ENCODE measurements at regions not wholly inside any gene's neighbourhood (a gene's known extent, or its start where the extent isn't known, plus 50 kb on each side); places are given as distances from the start of the nearest gene placed in this dataset.

GRCh38 chr13:31587698-31588266, 151.5 kb upstream of the RXFP2 start:
- no peak for FAIRE-seq
- 0% methylated on average over 3 of the region's 3 CpGs for whole genome bisulfite sequencing (ENCODE audit: missing lambda C conversion rate)
- H3K4me3 ChIP-seq = no peak overlapping the region
- TF ChIP-seq EHF (CRISPR knock-in tag; IDR thresholded peaks at IDR 0.05) = no peak
- TF ChIP-seq, protein P1, sequence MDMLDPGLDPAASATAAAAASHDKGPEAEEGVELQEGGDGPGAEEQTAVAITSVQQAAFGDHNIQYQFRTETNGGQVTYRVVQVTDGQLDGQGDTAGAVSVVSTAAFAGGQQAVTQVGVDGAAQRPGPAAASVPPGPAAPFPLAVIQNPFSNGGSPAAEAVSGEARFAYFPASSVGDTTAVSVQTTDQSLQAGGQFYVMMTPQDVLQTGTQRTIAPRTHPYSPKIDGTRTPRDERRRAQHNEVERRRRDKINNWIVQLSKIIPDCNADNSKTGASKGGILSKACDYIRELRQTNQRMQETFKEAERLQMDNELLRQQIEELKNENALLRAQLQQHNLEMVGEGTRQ (IDR thresholded peaks at IDR 0.05) = no peak
- no peak for TF ChIP-seq FOSB (CRISPR knock-in tag; IDR thresholded peaks at IDR 0.05)
- TF ChIP-seq EP300 (IDR thresholded peaks at IDR 0.05) = no peak
- no peak for TF ChIP-seq RARB (CRISPR knock-in tag; IDR thresholded peaks at IDR 0.05)
- TF ChIP-seq CHD4 (IDR thresholded peaks at IDR 0.05; ENCODE audit: borderline replicate concordance) = no peak
- no peak for TF ChIP-seq ZC3H11A (IDR thresholded peaks at IDR 0.05)
- no peak for TF ChIP-seq ESRRA (IDR thresholded peaks at IDR 0.05; ENCODE audit: borderline replicate concordance, low read length)
- TF ChIP-seq HOXB5 (CRISPR knock-in tag; IDR thresholded peaks at IDR 0.05) = no peak
- no peak for TF ChIP-seq SREBF2 (IDR thresholded peaks at IDR 0.05)
- TF ChIP-seq RCOR1 (IDR thresholded peaks at IDR 0.05; ENCODE audit: low read depth, low read length) = no peak
- TF ChIP-seq ZNF302 (CRISPR knock-in tag; IDR thresholded peaks at IDR 0.05) = no peak
- TF ChIP-seq TP53 (CRISPR knock-in tag; IDR thresholded peaks at IDR 0.05) = no peak
- TF ChIP-seq MAX (IDR thresholded peaks at IDR 0.05) = no peak
- ATAC-seq = no peak
- no peaks in the 10 kb centered on the region for H3K9me3 ChIP-seq
- H3K27ac ChIP-seq = no peak overlapping the region
- no peaks in the 10 kb centered on the region for H3K4me1 ChIP-seq
- ChIA-PET POLR2A (no interaction called here), CTCF (no interaction called here)
- H3K4me2 ChIP-seq = no peak overlapping the region
- no peak for DNase-seq (ENCODE audit: low read depth in 1 of 2, low spot score in 1 of 2)

- H3K9me3 ChIP-seq = no peaks in the 10 kb centered on the region
- no peak overlapping the region for H3K4me3 ChIP-seq
- DNase-seq (ENCODE audit: low read depth in 1 of 2, low spot score in 1 of 2) (no peak), ATAC-seq (no peak), FAIRE-seq (no peak)
- TF ChIP-seq MAX (IDR thresholded peaks at IDR 0.05) (no peak), FOXS1 (CRISPR knock-in tag; IDR thresholded peaks at IDR 0.05) (no peak), RARB (CRISPR knock-in tag; IDR thresholded peaks at IDR 0.05) (no peak), EHMT2 (IDR thresholded peaks at IDR 0.05; ENCODE audit: low read depth) (no peak), SREBF2 (IDR thresholded peaks at IDR 0.05) (no peak), KDM5A (IDR thresholded peaks at IDR 0.05) (no peak), CBX8 (IDR thresholded peaks at IDR 0.05) (no peak), ZSCAN20 (CRISPR knock-in tag; IDR thresholded peaks at IDR 0.05) (no peak), RAD21 (conservative IDR thresholded peaks at IDR 0.05 in 1 of 2, IDR thresholded peaks at IDR 0.05 in 1 of 2) (no peak), ZNF302 (CRISPR knock-in tag; IDR thresholded peaks at IDR 0.05) (no peak), NR3C1 (IDR thresholded peaks at IDR 0.05) (no peak), HEYL (CRISPR knock-in tag; IDR thresholded peaks at IDR 0.05) (no peak), FOSL2 (IDR thresholded peaks at IDR 0.05) (no peak), FOSL2 (CRISPR knock-in tag; IDR thresholded peaks at IDR 0.05) (no peak), CEBPB (IDR thresholded peaks at IDR 0.05) (no peak), CHD2 (IDR thresholded peaks at IDR 0.05; ENCODE audit: low read length, partially characterized antibody) (no peak), POLR2A (IDR thresholded peaks at IDR 0.05; ENCODE audit: low read length) (no peak)
- TF ChIP-seq, protein P2, sequence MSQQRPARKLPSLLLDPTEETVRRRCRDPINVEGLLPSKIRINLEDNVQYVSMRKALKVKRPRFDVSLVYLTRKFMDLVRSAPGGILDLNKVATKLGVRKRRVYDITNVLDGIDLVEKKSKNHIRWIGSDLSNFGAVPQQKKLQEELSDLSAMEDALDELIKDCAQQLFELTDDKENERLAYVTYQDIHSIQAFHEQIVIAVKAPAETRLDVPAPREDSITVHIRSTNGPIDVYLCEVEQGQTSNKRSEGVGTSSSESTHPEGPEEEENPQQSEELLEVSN (IDR thresholded peaks at IDR 0.05; ENCODE audit: borderline replicate concordance, low read depth) = no peak
- H3K27ac ChIP-seq = no peak overlapping the region
- H3K4me2 ChIP-seq = no peak overlapping the region
- POLR2A ChIA-PET = no interaction called here
- WGBS (ENCODE audit: missing lambda C conversion rate) = 0% methylated on average over 3 of the region's 3 CpGs
- no peaks in the 10 kb centered on the region for H3K4me1 ChIP-seq
- CTCF ChIA-PET = no interaction called here
Measured at GRCh38 chr13:31588316-31588715, 151.0 kb upstream of the RXFP2 start.

Data from A549 (cell line).